ENCODE measurements at regions not wholly inside any gene's neighbourhood (a gene's known extent, or its start where the extent isn't known, plus 50 kb on each side); places are given as distances from the start of the nearest gene placed in this dataset.
"Not testable (repeated sequence)": the region's sequence is repeated elsewhere in the genome, so short reads cannot be mapped to it uniquely, and the experiment has no call there.

GRCh38 chr4:120211408-120212015, 144.9 kb upstream of the MAD2L1 start:
- DNase-seq (ENCODE audit: low read depth): no peak
- no peak for TF ChIP-seq CTCF (IDR thresholded peaks at IDR 0.05; ENCODE audit: control insufficient read depth, extremely low read depth, insufficient read depth)
- no peak overlapping the region for H3K4me3 ChIP-seq (ENCODE audit: low read depth, low read length)

DNA sequence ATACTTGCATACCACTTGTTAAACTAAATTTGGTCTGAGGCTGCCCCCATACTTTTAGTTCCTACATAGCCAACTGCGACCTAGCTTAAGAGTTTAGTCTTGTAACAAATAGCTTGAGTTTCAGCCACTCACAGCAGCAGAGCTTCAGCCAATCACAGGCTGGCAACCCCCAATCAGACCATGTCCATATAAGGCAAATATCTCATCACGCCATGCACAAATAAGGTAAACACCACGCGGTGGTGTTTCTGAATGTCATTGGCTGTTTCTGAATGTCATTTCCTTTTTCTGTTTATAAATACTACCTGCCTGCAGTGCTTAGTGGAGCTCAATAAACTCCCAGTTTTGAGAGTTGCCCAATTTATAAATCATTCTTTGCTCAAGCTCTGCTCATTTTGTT, 143.1 kb upstream of the MAD2L1 start:
- no peak for DNase-seq (ENCODE audit: low read depth)
- no peak overlapping the region for H3K4me3 ChIP-seq (ENCODE audit: low read depth, low read length)
- TF ChIP-seq CTCF (IDR thresholded peaks at IDR 0.05; ENCODE audit: control insufficient read depth, extremely low read depth, insufficient read depth): no peak

GRCh38 chr4:120207021-120207420, 140.4 kb upstream of the MAD2L1 start:
- no peak for TF ChIP-seq CTCF (IDR thresholded peaks at IDR 0.05; ENCODE audit: control insufficient read depth, extremely low read depth, insufficient read depth)
- no peak for DNase-seq (ENCODE audit: low read depth)
- H3K4me3 ChIP-seq (ENCODE audit: low read depth, low read length): no peak overlapping the region

GRCh38 chr4:120202222-120202621, 135.6 kb upstream of the MAD2L1 start:
- DNase-seq (ENCODE audit: low read depth): no peak
- no peak for TF ChIP-seq CTCF (IDR thresholded peaks at IDR 0.05; ENCODE audit: control insufficient read depth, extremely low read depth, insufficient read depth)
- no peak overlapping the region for H3K4me3 ChIP-seq (ENCODE audit: low read depth, low read length)

GRCh38 chr4:120200573-120201110, 134.0 kb upstream of the MAD2L1 start:
- not testable (repeated sequence) for H3K4me3 ChIP-seq (ENCODE audit: low read depth, low read length); DNase-seq (ENCODE audit: low read depth)

GRCh38 chr4:120198411-120198810, 131.8 kb upstream of the MAD2L1 start:
- no peak overlapping the region for H3K4me3 ChIP-seq (ENCODE audit: low read depth, low read length)
- TF ChIP-seq CTCF (IDR thresholded peaks at IDR 0.05; ENCODE audit: control insufficient read depth, extremely low read depth, insufficient read depth): no peak
- no peak for DNase-seq (ENCODE audit: low read depth)

- no peak for DNase-seq (ENCODE audit: low read depth)
- no peak overlapping the region for H3K4me3 ChIP-seq (ENCODE audit: low read depth, low read length)
- no peak for TF ChIP-seq CTCF (IDR thresholded peaks at IDR 0.05; ENCODE audit: control insufficient read depth, extremely low read depth, insufficient read depth)
Measured at GRCh38 chr4:120177603-120178002, 111.0 kb upstream of the MAD2L1 start.

All from LNCaP clone FGC (cell line).